Psoas muscle (tissue), 7 donors: ENCODE measurements at regions not wholly inside any gene's neighbourhood (a gene's known extent, or its start where the extent isn't known, plus 50 kb on each side); places are given as distances from the start of the nearest gene placed in this dataset.

Experiments used
- ATAC-seq, 4 donors: fragments of 200-7000 bp; cut with Tn5 transposase; one replicate each; pipeline ENCODE4 v1.9.1; 2020; ENCODE audit warnings: moderate library complexity in 3 of 4, mild to moderate bottlenecking in 2 of 4
- DNase-seq, 2 donors: peaks; one replicate each; pipeline ENCODE4 v3.0.0-alpha.2; 2020
- H3K27ac ChIP-seq: fragments of 200-600 bp; one replicate; pipeline ENCODE4 v1.8.0; 2022
- H3K27me3 ChIP-seq, 3 donors: fragments of 200-600 bp in 1 of 3; one replicate each; pipeline versions ENCODE4 v1.6.1 to v1.8.0; 2013 to 2022; ENCODE audit warnings: low read length in 2 of 3, mild to moderate bottlenecking in 2 of 3, moderate library complexity in 1 of 3; ENCODE audit not compliant: insufficient read depth in 3 of 3
- H3K36me3 ChIP-seq, 2 donors: fragments of 200-600 bp in 1 of 2; one replicate each; pipeline versions ENCODE4 v1.6.1 to v1.8.0; 2013 to 2022; ENCODE audit warnings: low read depth in 1 of 2, mild to moderate bottlenecking in 1 of 2, moderate library complexity in 1 of 2; ENCODE audit not compliant: insufficient read depth in 1 of 2
- H3K4me1 ChIP-seq: fragments of 200-600 bp; one replicate; pipeline ENCODE4 v1.8.0; 2022
- H3K4me3 ChIP-seq: fragments of 200-600 bp; one replicate; pipeline ENCODE4 v1.8.0; 2022; ENCODE audit warnings: mild to moderate bottlenecking
- H3K9me3 ChIP-seq: fragments of 200-600 bp; one replicate; pipeline ENCODE4 v1.8.0; 2022
- WGBS, 3 donors: extraction: QIAGEN DNeasy Blood & Tissue Kit; methylation state at CpG; one replicate each; pipeline versions ENCODE4 v1.1.6 to v1.1.7; 2013; 5-methylcytosine and 5-hydroxymethylcytosine counted together
- intact Hi-C, 2 donors: fragments of 100-400 bp; cut with DNase I; formaldehyde crosslinking; loops; one replicate each; pipeline versions ENCODE4 v1.11.0 to v1.14.2; 2022
- TF ChIP-seq, protein P1 (sequence below): fragments of 200-600 bp; IDR thresholded peaks from one replicate; pipeline ENCODE4 v1.8.0; 2022; ENCODE audit warnings: antibody characterized with exemption
- donor health status: healthy with polysubstance abuse.
- donor health status: DM: no; HTN: no; CAD: no; lungs with moderate emphysema.
- donor health status: Bipolar disorder and iron deficiency.
- donor health status: healthy.
- donor health status: DM: yes; HTN: yes; CAD: no.
- donor health status: DM: no; HTN: no; CAD: no.
- donor health status: DM: yes; HTN: yes; CAD: no.

DNA sequence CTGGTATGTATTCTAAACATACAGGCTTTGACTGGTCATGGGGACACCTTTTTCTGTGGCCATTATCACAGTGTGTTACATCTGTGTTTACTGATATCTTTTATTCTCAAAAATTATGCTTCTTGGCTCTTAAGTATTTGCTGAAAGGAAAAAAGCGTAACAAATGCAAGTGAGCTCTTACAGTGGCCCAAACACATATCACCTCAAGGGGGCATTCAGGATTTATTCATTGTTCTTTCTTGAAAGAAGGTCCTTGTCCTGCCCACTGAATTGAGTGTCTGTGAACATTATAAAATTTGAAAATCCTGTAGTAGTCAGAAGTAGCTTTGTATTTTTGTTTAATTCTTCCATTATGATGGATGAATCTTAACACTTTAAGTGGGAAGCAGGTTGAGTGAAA, 454.5 kb downstream of the XIRP2 start:
- TF ChIP-seq, protein P1, sequence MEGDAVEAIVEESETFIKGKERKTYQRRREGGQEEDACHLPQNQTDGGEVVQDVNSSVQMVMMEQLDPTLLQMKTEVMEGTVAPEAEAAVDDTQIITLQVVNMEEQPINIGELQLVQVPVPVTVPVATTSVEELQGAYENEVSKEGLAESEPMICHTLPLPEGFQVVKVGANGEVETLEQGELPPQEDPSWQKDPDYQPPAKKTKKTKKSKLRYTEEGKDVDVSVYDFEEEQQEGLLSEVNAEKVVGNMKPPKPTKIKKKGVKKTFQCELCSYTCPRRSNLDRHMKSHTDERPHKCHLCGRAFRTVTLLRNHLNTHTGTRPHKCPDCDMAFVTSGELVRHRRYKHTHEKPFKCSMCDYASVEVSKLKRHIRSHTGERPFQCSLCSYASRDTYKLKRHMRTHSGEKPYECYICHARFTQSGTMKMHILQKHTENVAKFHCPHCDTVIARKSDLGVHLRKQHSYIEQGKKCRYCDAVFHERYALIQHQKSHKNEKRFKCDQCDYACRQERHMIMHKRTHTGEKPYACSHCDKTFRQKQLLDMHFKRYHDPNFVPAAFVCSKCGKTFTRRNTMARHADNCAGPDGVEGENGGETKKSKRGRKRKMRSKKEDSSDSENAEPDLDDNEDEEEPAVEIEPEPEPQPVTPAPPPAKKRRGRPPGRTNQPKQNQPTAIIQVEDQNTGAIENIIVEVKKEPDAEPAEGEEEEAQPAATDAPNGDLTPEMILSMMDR: no peak
- intact Hi-C loops: no loop called here

GRCh38 chr2:167340322-167340721, 452.0 kb downstream of the XIRP2 start:
- Histone ChIP-seq H3K4me3 (no peak overlapping the region), H3K4me1 (no peaks in the 10 kb centered on the region), H3K27ac (no peak overlapping the region), H3K27me3 (no peaks in the 10 kb centered on the region), H3K9me3 (no peaks in the 10 kb centered on the region), H3K36me3 (no peaks in the 10 kb centered on the region)
- no peak for DNase-seq
- 90 to 94% (median 90%) methylated on average over 4 of the region's 4 CpGs for whole genome bisulfite sequencing, 3 donors
- TF ChIP-seq, protein P1: no peak
- intact Hi-C loops: no loop called here
- ATAC-seq: no peak

More for the DNA sequence above, 454.5 kb downstream of the XIRP2 start:
- 74 to 87% (median 82%) methylated on average over 1 of the region's 1 CpG for WGBS, 3 donors
- H3K4me1 ChIP-seq: no peaks in the 10 kb centered on the region
- ATAC-seq: no peak
- H3K36me3 ChIP-seq: no peaks in the 10 kb centered on the region
- H3K27ac ChIP-seq: no peak overlapping the region
- H3K4me3 ChIP-seq: no peak overlapping the region
- no peaks in the 10 kb centered on the region for H3K27me3 ChIP-seq
- H3K9me3 ChIP-seq: no peaks in the 10 kb centered on the region
- DNase-seq: no peak

- TF ChIP-seq, protein P1: no peak
- no peak for DNase-seq
- H3K4me1 ChIP-seq: no peaks in the 10 kb centered on the region
- H3K27ac ChIP-seq: no peak overlapping the region
- ATAC-seq: no peak
- intact Hi-C loops: no loop called here
- WGBS, 3 donors: 76 to 79% (median 79%) methylated on average over 2 of the region's 2 CpGs
- no peaks in the 10 kb centered on the region for H3K9me3 ChIP-seq
- no peak overlapping the region for H3K4me3 ChIP-seq
- no peaks in the 10 kb centered on the region for H3K36me3 ChIP-seq
- H3K27me3 ChIP-seq: no peaks in the 10 kb centered on the region
Observed at GRCh38 chr2:167336213-167336612, 447.9 kb downstream of the XIRP2 start.

- intact Hi-C loops: no loop called here
- H3K36me3 ChIP-seq: no peaks in the 10 kb centered on the region
- ATAC-seq (no peak), DNase-seq (no peak)
- no peaks in the 10 kb centered on the region for H3K27me3 ChIP-seq
- WGBS, 3 donors: 79 to 90% (median 88%) methylated on average over 2 of the region's 2 CpGs
- TF ChIP-seq, protein P1: no peak
- H3K27ac ChIP-seq: no peak overlapping the region
- no peaks in the 10 kb centered on the region for H3K4me1 ChIP-seq
- no peaks in the 10 kb centered on the region for H3K9me3 ChIP-seq
- H3K4me3 ChIP-seq: no peak overlapping the region
Observed at GRCh38 chr2:167335541-167335992, 447.3 kb downstream of the XIRP2 start.

DNA sequence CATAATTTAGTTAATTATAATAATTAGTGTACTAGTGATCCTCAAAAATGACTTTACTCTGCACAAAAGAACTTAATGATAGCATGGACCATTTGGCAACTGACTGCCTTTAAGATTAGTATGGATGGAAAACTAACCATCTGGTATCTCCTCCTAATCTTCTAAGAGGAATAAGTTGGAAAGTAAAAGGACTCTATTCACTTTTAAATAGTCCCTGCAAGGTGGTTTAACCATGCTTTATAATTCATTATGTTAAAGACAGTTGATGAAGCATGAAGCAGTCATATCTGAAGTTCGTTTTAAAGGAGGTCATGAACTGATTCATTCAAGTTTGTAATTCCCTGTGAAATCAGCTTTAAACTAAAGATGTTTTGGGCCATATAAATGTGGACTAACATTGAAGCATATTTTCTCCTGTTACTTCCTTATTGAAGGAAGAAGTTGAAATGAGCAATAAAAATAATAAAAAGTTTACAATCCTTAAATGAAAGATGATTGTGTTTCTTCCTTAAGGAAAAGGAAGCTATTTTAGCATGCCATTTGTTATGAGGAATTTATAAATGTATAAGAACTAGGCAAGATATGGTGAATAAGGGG, 446.0 kb downstream of the XIRP2 start:
- intact Hi-C loops: no loop called here
- ATAC-seq (no peak), DNase-seq (no peak)
- no peak overlapping the region for H3K27ac ChIP-seq
- TF ChIP-seq, protein P1: no peak
- H3K9me3 ChIP-seq: no peaks in the 10 kb centered on the region
- H3K27me3 ChIP-seq: no peaks in the 10 kb centered on the region
- H3K4me1 ChIP-seq: no peaks in the 10 kb centered on the region
- no peaks in the 10 kb centered on the region for H3K36me3 ChIP-seq
- WGBS, 3 donors: 31 to 44% (median 33%) methylated on average over 1 of the region's 1 CpG
- no peak overlapping the region for H3K4me3 ChIP-seq
